Femur (tissue), 1 donor: ENCODE measurements at regions not wholly inside any gene's neighbourhood (a gene's known extent, or its start where the extent isn't known, plus 50 kb on each side); places are given as distances from the start of the nearest gene placed in this dataset.
"Not testable (repeated sequence)": the region's sequence is repeated elsewhere in the genome, so short reads cannot be mapped to it uniquely, and the experiment has no call there.

Source experiments
- DNase-seq: peaks from one replicate; pipeline ENCODE4 v3.0.0-alpha.2; 2017

DNA sequence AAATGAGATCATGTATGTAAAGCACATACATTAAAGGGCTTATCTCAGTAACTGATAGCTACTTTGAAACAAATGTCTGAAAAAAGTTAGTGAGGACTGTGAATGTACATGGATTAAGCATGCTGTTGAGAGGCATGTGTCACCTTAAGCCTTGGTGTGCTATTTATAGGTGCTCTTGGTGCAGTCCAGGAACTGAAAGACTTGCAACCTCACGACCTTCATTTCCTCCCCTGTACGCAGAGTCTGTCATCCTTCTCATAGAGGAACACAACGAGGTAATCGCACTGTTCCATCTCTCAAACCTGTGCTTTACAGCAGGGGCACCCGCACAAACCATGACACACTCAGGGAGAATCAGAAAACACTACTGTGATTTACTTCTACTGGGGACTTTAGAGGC lies 65.6 kb downstream of the UFM1 start:
- no peak for DNase-seq

DNA sequence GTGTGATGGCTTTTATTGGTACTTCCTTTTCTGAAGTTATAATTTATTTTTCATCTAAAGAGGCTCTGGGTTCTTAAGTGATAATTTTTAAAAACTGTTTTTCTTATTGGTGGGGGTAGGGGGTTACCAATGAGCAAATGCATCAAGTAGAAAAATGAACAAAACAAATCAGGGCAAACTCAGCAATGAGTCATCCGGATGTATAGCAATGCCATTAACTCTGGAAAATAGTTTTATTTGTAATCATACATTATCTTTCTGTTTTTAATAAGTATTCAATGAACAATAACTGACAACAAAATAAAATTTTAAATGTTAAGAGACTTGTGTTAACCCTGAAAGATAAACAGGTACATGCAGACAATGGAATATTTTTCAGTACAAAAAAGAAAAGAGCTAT lies 67.6 kb downstream of the UFM1 start:
- no peak for DNase-seq

DNA sequence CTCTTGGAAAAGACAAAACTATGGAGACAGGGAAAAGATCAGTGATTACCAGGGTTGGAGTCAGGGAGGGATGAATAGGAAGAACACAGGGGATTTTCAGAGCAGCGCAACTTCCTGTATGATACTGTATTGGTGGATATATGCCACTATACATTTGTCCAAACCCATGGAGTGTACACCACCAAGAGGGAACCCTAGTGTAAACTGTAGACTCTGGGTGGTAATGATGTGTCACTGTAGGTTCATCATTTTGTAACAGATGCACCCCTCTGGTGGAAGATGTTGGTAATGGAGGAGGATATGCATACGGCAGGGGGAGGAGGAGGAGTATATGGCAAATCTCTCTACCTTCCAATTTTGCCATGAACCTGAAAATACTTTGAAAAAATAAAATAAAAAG lies 68.1 kb downstream of the UFM1 start:
- no peak for DNase-seq

DNA sequence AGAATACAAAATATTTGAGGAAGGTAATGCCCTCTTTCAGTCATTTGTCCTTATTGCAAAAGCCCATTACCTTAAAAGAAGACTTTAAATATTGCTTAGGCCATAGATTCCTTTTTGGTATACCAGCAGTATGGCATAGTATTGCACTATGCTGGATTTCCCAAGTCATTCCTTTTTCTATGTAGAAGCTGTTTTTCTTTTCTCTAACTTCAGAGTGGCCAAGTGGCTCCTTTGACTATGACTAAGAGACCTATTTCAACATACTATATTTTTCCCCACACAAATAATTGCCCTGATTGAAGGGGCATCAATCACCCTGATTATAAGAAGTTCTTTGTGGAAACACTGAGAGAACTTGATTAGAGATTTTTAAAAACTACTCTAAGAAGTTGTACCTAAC lies 68.6 kb downstream of the UFM1 start:
- DNase-seq = no peak

DNA sequence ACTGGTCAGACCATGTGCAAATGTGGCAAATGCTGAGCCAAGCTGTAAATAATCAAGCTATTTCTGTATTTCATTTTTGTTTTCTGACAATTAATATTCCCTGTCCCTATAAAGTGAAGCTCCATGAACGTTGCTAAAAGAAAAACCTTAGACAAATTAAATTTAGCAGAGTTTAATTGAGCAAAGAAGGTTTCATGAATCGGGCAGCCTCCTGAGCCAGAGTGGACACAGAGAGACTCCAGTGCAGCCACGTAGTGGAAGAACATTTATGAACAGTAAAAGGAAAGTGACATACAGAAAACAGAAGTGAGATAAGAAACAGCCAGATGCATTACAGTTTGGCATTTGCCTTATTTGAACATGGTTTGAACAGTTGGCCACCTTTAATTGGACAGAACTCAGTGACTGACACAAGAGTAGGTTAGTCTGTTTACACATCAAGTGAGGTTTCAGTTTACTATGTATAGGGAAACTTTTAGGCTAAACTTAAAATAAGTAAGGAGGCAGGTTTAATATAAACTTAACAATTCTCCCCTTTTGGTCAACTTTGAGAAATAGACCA lies 69.7 kb downstream of the UFM1 start:
- no peak for DNase-seq

DNA sequence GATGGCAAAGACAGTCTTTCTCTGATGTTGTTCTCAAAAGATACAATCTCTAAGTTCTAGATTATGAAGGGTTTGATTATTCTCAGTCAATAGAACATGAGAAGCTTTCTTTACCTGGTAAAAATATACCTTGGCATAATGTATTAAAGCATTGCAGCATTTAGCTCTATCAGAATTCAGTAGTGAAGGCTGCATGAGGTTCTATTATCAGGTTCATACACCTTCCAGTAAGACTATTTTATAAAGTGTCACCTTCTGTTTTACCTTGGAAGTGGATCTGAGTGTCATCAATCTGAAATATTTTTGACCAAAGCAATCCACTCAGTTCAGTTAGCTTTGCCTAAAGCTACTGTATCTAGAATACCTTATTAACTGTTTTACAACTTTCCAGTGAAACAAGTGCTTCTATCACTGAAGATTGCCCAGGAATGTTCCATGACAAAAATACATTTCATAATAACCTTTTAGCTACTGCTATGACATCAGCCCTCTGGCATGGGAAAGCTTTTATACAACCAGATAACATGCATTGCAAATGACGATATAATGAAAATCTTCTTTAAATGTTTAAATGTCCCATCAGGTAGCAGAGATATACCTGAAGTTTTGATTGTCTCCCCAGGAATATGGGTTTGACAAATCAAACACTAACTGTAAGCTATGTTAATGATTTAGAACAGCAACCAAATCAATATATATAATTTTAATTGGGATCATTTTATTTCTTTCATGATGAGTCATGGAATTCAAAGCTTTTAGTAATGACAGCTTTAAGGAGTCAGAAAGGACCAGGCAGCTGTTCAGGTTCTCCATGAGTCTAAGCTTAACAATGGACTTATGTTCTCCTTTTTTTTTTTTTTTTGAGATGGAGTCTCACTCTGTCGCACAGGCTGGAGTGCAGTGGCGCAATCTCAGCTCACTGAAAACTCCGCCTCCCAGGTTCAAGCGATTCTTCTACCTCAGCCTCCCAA lies 72.2 kb downstream of the UFM1 start:
- no peak for DNase-seq

DNA sequence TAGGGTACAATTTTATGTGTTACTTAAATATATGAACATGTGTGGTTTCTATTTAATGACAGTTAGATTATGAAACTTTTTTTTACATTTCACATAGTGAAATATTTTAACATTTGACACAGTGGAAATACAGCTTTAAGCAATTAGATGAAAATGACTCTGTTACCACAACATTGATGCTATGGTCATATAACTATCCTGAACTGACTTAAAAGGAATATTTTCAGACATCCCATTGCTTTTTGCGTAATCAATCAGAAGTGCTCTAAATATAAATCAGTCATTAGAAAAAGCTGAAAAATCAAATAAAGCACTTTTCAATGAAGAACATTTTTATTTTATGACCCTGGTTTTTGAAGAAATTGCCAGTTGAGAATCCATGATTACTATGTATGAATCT lies 80.3 kb downstream of the UFM1 start:
- DNase-seq = no peak

DNA sequence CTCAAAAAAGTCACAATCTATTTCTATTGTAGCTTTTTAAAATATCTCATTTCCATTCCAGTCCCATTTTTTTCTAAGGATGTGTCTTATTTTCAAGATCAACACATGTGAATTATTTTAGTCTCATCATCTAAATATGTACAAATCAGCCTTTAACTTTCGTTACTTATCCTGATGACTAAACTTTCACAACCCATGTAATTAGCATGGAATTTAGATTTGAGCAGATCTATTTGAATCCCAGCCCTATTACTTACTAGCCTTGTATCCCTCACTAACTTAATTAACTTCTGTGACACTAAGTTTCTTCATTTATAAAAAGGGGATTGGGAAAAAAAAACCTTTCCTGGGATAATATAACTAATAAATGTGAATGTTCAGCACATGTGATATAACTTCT lies 81.1 kb downstream of the UFM1 start:
- DNase-seq = no peak

DNA sequence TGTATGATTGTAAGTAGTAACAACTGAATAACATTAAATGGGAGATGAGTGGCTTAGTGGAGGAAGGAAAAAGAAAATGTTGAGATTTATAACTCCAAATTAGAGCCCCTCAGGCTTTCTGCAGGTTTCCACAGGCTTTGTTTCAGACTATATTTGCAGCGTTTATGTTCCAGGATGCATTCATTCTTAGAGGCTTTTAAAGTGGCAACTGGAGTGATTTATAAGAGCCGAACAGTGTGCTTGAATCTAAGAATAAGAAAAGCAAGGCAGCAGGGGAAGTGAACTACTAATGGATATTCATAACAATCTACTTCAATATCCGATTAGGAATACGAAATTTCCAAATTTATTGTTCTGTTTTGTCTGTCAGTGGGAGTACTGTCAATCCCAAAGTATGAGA lies 91.0 kb downstream of the UFM1 start:
- no peak for DNase-seq

DNA sequence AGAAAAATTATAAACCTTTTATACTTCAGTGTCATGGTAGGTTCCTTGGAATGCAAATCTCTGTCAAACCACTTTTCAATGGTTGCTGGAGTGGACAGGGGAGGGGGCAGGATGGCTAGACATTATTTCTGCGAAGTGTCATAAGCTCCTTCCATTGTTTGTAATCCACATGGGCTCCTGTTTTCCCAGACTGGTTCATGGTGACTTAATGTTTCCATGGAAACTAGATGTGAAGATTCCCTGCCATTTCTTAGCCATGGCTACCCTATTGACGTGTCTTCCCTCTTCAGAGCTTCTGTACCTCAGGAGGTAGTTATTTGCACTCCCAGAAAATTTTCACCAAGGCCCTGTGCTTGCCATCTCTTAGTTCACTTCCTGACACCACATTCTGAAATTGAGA lies 95.3 kb downstream of the UFM1 start:
- DNase-seq = no peak

DNA sequence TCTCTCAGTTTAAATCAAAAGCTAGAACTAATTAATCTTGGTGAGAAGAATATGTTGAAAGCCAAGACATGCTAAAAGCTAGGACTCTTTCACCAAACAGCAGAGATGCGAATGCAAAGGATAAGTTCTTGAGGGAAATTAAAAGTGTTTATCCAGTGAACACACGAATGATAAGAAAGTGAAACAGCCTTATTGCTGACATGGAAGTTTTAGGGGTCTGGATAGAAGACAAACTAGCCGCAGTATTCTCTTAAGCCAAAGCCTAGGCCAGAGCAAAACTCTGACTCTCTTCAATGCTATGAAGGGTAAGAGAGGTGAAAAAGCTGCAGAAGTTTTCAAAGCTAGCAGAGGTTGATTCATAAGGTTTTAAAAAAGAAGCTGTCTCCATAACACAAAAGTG lies 103.0 kb downstream of the UFM1 start:
- no peak for DNase-seq

DNA sequence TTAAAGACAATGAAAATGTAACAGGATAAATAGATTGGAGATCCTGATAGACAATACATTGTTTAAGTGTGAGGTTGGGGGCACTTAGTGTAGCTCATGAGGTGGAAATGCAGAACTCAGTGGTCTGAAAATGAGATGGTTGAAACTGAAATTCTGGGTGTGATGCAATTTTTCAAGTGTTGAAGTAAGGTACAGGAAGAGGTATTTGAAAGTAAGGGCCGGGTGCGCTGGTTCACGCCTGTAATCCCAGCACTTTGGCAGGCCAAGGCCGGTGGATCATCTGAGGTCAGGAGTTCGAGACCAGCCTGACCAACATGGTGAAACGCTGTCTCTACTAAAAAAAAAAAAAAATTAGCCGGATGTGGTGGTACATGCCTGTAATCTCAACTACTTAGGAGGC lies 113.0 kb downstream of the UFM1 start:
- DNase-seq = no peak

DNA sequence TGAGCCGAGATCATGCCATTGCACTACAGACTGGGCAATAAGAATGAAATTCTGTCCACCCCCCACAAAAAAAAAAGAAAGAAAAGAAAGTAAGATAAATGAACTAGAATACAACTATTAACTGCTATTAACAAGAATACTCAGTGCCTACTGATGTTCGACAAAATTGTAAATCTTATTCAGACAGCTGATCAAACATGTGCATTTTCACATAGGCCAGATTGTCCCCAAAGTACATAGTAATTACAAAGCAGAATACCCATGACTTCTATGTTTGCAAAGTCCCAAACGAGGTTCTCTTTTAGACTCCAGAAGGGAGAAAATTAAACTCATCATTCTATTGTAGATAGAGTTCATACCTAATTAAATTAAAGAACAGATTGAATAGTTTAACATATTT lies 113.4 kb downstream of the UFM1 start:
- DNase-seq = no peak

DNA sequence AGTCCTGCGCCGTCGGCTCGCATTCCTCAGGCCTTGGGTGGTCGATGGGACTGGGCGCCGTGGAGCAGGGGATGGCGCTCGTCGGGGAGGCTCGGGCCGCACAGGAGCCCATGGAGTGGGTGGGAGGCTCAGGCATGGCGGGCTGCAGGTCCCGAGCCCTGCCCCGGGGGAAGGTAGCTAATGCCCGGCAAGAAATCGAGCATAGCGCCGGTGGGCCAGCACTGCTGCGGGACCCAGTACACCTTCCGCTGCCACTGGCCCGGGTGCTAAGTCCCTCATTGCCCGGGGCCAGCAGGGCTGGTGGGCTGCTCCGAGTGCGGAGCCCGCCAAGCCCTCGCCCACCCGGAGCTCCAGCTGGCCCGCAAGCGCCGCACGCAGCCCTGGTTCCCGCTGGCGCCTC lies 122.8 kb downstream of the UFM1 start:
- not testable (repeated sequence) for DNase-seq

DNA sequence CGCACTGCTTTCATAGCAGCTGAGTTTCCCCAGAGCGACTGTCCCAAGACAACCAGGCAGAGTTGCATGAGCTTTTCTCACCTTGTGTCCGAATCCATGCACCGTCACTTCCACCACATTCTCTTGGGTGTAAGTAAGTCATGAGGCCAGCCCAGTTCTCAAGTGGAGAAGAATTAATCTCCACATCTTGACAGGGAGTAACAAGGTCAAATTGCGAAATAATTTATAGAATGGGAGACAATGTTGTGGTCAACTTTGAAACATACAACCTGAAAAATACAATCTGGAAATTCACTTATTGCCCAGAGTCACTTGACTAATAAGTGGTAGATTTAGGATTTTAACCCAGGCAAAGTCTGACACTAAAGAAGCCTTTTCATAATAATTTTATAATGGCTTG lies 123.7 kb downstream of the UFM1 start:
- DNase-seq = no peak

DNA sequence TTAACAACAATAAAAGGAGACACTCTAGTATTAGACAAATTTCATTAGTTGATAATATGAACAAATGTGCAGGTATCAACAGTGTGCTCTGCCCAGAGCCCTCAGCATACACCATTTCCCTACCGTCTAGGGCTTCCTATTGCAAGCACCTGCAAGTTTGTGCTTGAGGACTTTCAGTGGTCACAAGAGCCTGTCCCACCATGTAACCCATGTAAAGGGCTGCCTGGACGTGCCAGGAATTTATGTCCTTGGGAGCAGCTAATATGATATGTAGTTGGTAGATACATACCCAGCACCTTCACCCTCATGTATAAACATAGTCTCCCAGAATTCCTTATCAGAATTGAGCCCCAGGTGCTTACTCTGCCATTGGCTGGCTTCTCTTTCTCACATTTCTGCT lies 128.0 kb downstream of the UFM1 start:
- DNase-seq = no peak

DNA sequence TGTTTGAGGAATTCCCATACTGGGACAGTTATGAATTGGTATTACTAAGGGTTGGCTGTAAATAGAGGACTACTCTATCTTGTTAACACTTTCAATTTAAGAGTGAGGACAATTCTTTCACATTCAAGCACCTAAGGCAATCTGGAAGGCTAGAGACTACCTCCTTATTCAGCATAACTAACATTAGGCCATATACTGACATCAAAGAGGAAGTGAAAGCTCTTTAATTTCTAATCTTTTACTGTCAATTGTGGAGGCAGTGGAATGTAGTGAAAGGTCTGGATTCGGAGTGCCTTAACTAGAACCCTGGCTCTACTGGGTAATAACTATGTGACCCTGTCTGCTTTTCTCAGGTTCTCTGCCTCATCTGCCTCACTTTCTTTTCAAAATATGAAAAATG lies 134.0 kb downstream of the UFM1 start:
- no peak for DNase-seq

DNA sequence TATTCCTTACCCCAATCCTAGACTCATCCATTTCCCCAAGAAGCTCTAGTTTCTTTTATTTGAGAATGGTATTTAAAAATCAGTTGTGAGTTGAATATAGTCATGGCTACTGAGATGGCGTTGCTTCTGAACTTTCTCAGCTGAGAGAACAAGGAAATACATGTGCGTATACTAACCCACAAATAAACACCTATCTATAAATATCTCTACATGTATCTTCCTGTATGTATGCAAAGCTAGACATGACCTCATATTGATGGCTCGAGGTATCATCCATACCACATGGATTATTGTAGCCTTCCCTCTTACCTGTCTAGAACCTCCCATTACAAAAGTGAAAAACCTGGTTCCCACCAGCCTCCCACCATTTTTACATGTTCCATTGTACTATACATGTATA lies 141.0 kb downstream of the UFM1 start:
- DNase-seq = no peak

DNA sequence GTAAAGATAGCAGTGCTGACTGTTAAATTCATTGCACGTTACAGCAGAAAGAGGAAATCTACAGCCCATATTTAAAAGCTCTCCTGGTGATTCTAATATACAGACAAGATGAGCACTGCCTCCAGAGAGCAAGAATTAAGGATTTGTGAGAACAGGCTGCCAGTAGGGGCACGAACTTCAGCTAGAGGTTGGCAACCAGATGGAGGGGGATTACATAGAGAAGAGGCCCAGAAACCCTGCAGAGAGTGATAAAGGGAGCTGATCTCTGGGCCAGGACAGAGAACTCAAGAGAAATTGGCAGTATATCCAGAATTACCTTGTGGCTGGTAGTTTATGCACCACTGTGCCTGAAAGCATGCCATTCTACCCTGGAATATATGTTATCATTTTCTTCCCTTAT lies 144.8 kb downstream of the UFM1 start:
- no peak for DNase-seq

DNA sequence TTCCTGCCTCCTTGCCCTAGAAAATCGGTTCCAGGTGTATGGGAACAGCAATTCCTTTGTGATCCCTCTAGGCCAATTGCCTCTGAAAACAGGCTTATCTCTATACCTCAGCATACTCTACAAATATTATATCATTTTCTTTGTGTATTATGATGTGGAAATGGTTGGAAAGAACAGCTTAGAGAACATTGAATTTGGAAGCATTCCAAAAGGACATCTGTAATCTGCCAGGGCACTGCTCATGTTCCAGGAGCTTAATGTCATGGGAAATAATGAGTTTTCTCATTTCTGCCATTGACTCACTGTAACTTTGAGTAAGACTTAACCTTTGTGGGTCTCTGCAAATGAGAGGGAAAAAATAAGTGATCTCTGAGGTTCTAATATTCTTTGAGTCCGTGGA lies 147.3 kb downstream of the UFM1 start:
- no peak for DNase-seq

DNA sequence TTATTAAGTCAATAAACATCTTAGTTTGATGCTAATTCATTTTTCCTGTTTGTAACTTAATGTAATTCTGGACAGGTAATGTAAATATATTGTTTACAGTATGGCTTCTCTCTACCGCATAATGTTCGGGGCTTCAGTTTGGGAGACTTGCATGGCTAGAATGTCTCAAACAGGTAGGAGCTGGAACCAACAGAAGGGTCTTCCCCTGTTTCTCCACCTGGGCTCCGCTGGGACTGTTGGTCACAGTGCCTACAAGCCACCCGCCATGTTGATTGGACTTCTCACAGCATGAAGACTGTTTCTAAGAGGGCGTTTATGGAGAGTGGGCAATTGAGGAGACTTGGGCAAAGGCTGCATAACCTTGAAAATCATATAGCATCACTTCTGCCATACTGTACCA lies 148.6 kb downstream of the UFM1 start:
- no peak for DNase-seq

DNA sequence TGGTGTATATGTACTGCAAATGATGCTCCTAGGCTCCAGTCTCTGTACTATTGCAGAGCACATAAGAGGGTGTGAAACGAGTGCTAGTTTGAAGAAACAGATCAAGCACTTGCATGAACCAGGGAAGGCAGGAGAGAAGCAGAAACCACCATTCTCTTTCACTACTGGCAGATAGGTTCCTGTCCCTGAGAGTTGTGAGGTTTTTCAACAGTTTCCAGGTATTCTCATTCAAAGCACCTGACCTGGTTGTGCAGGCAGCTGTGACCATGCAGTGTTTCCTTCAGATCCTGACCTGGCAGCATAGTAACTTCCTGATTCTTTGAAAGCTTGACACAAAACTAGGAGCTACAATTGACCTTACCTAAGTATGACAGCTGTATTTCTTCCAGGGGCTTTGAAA lies 164.9 kb downstream of the UFM1 start:
- no peak for DNase-seq

DNA sequence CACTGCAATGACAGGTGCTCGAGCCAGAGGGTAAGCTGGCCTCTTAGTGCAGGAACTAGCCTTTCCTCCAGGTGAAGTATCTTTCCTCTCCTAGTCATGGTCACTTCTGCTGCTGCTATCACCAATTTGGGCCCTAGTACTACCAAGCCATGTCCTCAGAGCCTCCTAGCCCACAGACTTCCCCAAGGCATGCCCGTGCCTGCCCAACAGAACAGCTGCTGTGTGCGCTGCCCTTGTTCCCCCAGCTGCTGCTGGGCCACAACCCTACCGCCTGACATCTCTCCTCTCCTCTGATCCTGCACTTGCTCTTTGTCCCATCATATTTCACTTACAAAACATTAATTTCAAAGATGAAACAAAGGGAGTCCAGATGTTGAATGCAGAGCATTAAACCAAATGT lies 168.5 kb upstream of the FREM2 start:
- DNase-seq = no peak

DNA sequence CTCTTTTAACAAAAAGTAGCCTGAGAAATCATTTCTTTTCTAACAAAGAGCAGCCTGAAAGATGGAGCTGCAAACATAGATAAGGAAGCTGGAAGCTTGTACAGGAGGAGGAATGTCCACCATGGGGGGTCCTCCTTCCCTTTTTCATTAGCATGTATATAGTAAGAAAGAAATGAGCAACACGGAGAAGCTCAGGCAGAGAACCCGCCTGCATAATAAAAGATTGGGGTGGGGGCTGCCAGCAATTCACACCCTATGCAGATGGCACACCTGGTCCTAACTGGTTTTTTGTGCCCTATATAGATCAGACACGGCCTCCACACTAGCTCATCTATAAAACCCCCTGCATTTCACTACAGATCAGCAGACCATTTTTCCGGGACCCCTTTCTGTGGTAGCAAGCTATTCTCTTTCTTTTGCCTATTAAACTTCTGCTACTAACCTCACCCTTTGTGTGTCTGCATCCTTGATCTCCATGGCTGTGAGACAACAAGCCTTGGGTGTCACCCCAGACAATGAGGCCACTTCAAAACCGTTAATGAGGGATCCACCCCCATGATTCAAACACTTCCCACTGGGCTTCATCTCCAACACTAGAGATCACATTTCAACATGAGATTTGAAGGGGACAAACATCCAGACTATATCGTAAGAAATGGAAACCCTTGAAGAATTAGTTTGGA lies 167.5 kb upstream of the FREM2 start:
- no peak for DNase-seq
